Activated B cell treated with CpG ODN at 0.5 μM for 24 hours (primary cell): ENCODE measurements at regions not wholly inside any gene's neighbourhood (a gene's known extent, or its start where the extent isn't known, plus 50 kb on each side); places are given as distances from the start of the nearest gene placed in this dataset.

Experiments
- ATAC-seq: fragments of 200-7000 bp; cut with Tn5 transposase; one replicate; pipeline ENCODE4 v1.10.0; 2021; ENCODE audit warnings: low read depth, mild to moderate bottlenecking, moderate library complexity
- CTCF ChIA-PET: fragments of 350-600 bp; sonication (Branson Sonifier 250); formaldehyde crosslinking; loops from one replicate; lab custom pipeline; 2021; ENCODE audit warnings: antibody characterized with exemption; lab: Charles Lee
- POLR2A ChIA-PET: fragments of 350-600 bp; sonication (Branson Sonifier 250); formaldehyde crosslinking; loops from one replicate; lab custom pipeline; 2021; ENCODE audit warnings: antibody characterized with exemption; lab: Charles Lee
- DNase-seq: peaks from one replicate; pipeline ENCODE4 v3.0.0; 2022
- H3K27ac Mint-ChIP-seq: one replicate; pipeline ENCODE4 v1.8.0; 2020; ENCODE audit warnings: mixed read lengths
- H3K27me3 Mint-ChIP-seq: one replicate; pipeline ENCODE4 v1.8.0; 2021; ENCODE audit warnings: mixed read lengths
- H3K36me3 Mint-ChIP-seq: one replicate; pipeline ENCODE4 v1.8.0; 2021; ENCODE audit warnings: low read depth, mixed read lengths
- H3K4me1 Mint-ChIP-seq: one replicate; pipeline ENCODE4 v1.8.0; 2021; ENCODE audit warnings: mixed read lengths
- H3K4me3 Mint-ChIP-seq: one replicate; pipeline ENCODE4 v1.8.0; 2020; ENCODE audit warnings: mild to moderate bottlenecking, mixed read lengths
- H3K9me3 Mint-ChIP-seq: one replicate; pipeline ENCODE4 v1.8.0; 2020; ENCODE audit warnings: mixed read lengths
- CTCF ChIP-seq: fragments of 200-600 bp; IDR thresholded peaks from one replicate; pipeline ENCODE4 v1.8.0; 2022; ENCODE audit warnings: antibody characterized with exemption, mild to moderate bottlenecking
- intact Hi-C: fragments of 100-400 bp; cut with micrococcal nuclease; formaldehyde crosslinking; loops from one replicate; pipeline ENCODE4 v1.15.1; 2024

DNA sequence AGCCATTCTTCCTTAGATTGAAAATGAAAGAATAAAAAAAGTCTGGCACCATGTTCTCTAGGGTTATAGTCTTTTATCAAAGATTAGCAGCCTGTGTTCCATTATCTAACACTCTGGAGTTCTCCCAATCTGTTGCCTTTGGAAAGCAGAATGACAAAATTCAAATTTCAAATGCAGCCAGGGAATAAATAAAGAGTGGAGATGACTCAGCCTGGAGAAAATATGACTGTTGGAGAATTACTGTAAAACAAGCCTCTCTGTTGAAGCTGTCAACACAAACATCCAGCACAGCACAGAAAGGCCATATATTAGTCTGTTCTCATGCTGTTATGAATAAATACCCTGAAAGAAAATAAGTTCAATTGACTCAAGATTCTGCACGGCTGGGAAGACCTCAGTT, 650.5 kb upstream of the SLC10A2 start:
- Mint-ChIP-seq H3K4me1 (no peaks in the 10 kb centered on the region), H3K27me3 (no peaks in the 10 kb centered on the region), H3K36me3 (no peaks in the 10 kb centered on the region), H3K4me3 (no peak overlapping the region), H3K9me3 (peaks cover 4% of the 10 kb centered on the region), H3K27ac (no peak overlapping the region)
- intact Hi-C loops = no loop called here
- POLR2A ChIA-PET = no interaction called here
- CTCF ChIA-PET = no interaction called here
- DNase-seq (no peak), ATAC-seq (no peak)
- TF ChIP-seq CTCF = no peak

GRCh38 chr13:103715335-103715734, 649.1 kb upstream of the SLC10A2 start:
- ChIA-PET CTCF (no interaction called here), POLR2A (no interaction called here)
- H3K4me3 Mint-ChIP-seq = no peak overlapping the region
- no peaks in the 10 kb centered on the region for H3K36me3 Mint-ChIP-seq
- no peaks in the 10 kb centered on the region for H3K27me3 Mint-ChIP-seq
- H3K9me3 Mint-ChIP-seq = peaks cover 4% of the 10 kb centered on the region
- TF ChIP-seq CTCF = no peak
- intact Hi-C loops = no loop called here
- H3K4me1 Mint-ChIP-seq = no peaks in the 10 kb centered on the region
- no peak for ATAC-seq
- DNase-seq = no peak
- no peak overlapping the region for H3K27ac Mint-ChIP-seq

- intact Hi-C loops = no loop called here
Measured at GRCh38 chr13:103703246-103703645, 637.0 kb upstream of the SLC10A2 start.

GRCh38 chr13:103698000-103698399, 631.8 kb upstream of the SLC10A2 start:
- H3K4me1 Mint-ChIP-seq = no peaks in the 10 kb centered on the region
- ChIA-PET CTCF (no interaction called here), POLR2A (no interaction called here)
- H3K4me3 Mint-ChIP-seq = no peak overlapping the region
- H3K9me3 Mint-ChIP-seq = no peaks in the 10 kb centered on the region
- no peak for TF ChIP-seq CTCF
- DNase-seq (no peak), ATAC-seq (no peak)
- no peak overlapping the region for H3K27ac Mint-ChIP-seq
- intact Hi-C loops = no loop called here
- no peaks in the 10 kb centered on the region for H3K27me3 Mint-ChIP-seq
- H3K36me3 Mint-ChIP-seq = no peaks in the 10 kb centered on the region

More at GRCh38 chr13:103703246-103703645, 637.0 kb upstream of the SLC10A2 start:
- CTCF ChIA-PET = no interaction called here
- Mint-ChIP-seq H3K27me3 (no peaks in the 10 kb centered on the region), H3K4me1 (no peaks in the 10 kb centered on the region), H3K27ac (no peak overlapping the region), H3K4me3 (no peak overlapping the region), H3K9me3 (peaks cover 2% of the 10 kb centered on the region), H3K36me3 (no peaks in the 10 kb centered on the region)
- POLR2A ChIA-PET = no interaction called here
- ATAC-seq (no peak), DNase-seq (no peak)
- TF ChIP-seq CTCF = no peak

DNA sequence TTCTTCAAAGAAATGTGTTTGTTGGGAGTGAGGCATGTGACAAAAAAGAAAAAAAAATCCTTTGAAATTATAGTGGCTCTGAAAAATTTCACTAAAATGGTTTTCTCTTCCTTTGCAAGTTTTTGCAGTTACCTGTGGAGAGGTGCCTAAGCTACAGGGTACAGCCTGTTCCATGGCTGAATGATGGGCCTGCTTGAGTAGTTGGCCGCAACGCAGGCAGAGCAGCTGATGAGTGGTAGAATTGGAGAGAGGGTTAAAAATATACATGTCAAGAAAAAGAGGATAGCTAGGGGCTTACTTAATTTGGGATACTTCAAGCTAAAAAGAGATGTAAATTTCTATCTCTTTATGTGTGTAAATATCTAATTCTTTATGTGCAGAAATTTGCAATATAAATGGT, 629.1 kb upstream of the SLC10A2 start:
- ATAC-seq (no peak), DNase-seq (no peak)
- no peaks in the 10 kb centered on the region for H3K4me1 Mint-ChIP-seq
- no peaks in the 10 kb centered on the region for H3K27me3 Mint-ChIP-seq
- ChIA-PET POLR2A (no interaction called here), CTCF (no interaction called here)
- no peak overlapping the region for H3K27ac Mint-ChIP-seq
- intact Hi-C loops = no loop called here
- no peaks in the 10 kb centered on the region for H3K9me3 Mint-ChIP-seq
- TF ChIP-seq CTCF = no peak
- H3K36me3 Mint-ChIP-seq = no peaks in the 10 kb centered on the region
- no peak overlapping the region for H3K4me3 Mint-ChIP-seq
